Skeletal muscle tissue (tissue), 3 donors: ENCODE measurements at regions not wholly inside any gene's neighbourhood (a gene's known extent, or its start where the extent isn't known, plus 50 kb on each side); places are given as distances from the start of the nearest gene placed in this dataset.

ENCODE experiments used
- H3K27ac ChIP-seq: one replicate; pipeline ENCODE4 v1.7.0; 2013; ENCODE audit warnings: mild to moderate bottlenecking, low read depth, low read length, inconsistent platforms
- H3K27me3 ChIP-seq, 3 donors: one replicate each; pipeline ENCODE4 v1.7.0; 2013; ENCODE audit warnings: low read length in 3 of 3; ENCODE audit not compliant: control insufficient read depth in 3 of 3, insufficient read depth in 3 of 3
- H3K36me3 ChIP-seq, 3 donors: one replicate each; pipeline ENCODE4 v1.7.0; 2013; ENCODE audit warnings: low read length in 3 of 3; ENCODE audit not compliant: control insufficient read depth in 3 of 3, insufficient read depth in 3 of 3
- H3K4me1 ChIP-seq, 3 donors: one replicate each; pipeline ENCODE4 v1.7.0; 2013; ENCODE audit warnings: low read length in 3 of 3, mild to moderate bottlenecking in 3 of 3; ENCODE audit not compliant: control insufficient read depth in 3 of 3, insufficient read depth in 3 of 3
- H3K4me3 ChIP-seq, 3 donors: one replicate each; pipeline ENCODE4 v1.7.0; 2013; ENCODE audit warnings: low read length in 3 of 3
- H3K9ac ChIP-seq, 3 donors: one replicate each; pipeline ENCODE4 v1.7.0; 2013; ENCODE audit warnings: low read length in 3 of 3, mild to moderate bottlenecking in 3 of 3, moderate library complexity in 2 of 3, low read depth in 1 of 3
- H3K9me3 ChIP-seq, 3 donors: one replicate each; pipeline ENCODE4 v1.7.0; 2013; ENCODE audit warnings: low read length in 3 of 3; ENCODE audit not compliant: control insufficient read depth in 3 of 3
- donor health status: Osteomylitis.

GRCh38 chr6:167574431-167575151, 249.7 kb downstream of the TTLL2 start:
- no peaks in the 10 kb centered on the region for H3K36me3 ChIP-seq
- peaks cover 0 to 12% (median 0%) of the 10 kb centered on the region in 3 donors for H3K27me3 ChIP-seq
- no peaks in the 10 kb centered on the region for H3K9me3 ChIP-seq
- H3K4me3 ChIP-seq, result peak overlapping the region in 1 of 3 donors; percentile 45
- H3K27ac ChIP-seq, result peak overlapping the region; percentile 47
- H3K9ac ChIP-seq, result peak overlapping the region in 1 of 3 donors; percentile 62
- peaks cover 15 to 18% (median 17%) of the 10 kb centered on the region in 3 donors for H3K4me1 ChIP-seq

DNA sequence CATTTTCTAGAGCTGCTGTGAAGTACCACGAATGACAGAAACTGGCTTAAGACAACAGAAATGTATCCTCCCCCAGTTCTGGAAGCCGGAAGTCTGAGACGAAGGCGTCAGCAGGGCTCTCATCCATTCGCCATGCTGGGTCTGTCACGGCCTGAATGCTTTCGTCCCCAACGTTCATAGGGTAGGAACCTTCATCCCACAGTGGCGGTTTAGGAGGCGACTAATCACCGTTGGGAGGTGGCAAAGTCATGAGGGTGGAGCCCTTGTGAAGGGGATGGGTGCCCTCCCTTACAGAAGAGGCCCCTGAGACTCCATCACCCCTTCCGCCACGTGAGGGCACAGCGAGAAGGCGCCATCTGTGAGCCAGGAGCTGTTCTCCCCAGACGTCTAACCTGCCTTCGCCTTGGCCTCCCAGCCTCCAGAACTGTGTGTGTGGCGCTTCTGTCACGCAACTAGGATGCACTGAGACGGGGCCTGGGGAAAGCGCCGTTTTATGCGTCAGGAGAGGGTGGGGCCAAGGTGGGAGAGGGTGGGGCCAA, 250.3 kb downstream of the TTLL2 start:
- Histone ChIP-seq H3K9me3 (no peaks in the 10 kb centered on the region), H3K27me3 (peaks cover 0 to 12% (median 0%) of the 10 kb centered on the region in 3 donors), H3K4me3 (peak overlapping the region in 1 of 3 donors; percentile 29), H3K27ac (peak overlapping the region; percentile 47), H3K36me3 (no peaks in the 10 kb centered on the region), H3K9ac (peak overlapping the region in 1 of 3 donors; percentile 62), H3K4me1 (peaks cover 15 to 18% (median 17%) of the 10 kb centered on the region in 3 donors)

DNA sequence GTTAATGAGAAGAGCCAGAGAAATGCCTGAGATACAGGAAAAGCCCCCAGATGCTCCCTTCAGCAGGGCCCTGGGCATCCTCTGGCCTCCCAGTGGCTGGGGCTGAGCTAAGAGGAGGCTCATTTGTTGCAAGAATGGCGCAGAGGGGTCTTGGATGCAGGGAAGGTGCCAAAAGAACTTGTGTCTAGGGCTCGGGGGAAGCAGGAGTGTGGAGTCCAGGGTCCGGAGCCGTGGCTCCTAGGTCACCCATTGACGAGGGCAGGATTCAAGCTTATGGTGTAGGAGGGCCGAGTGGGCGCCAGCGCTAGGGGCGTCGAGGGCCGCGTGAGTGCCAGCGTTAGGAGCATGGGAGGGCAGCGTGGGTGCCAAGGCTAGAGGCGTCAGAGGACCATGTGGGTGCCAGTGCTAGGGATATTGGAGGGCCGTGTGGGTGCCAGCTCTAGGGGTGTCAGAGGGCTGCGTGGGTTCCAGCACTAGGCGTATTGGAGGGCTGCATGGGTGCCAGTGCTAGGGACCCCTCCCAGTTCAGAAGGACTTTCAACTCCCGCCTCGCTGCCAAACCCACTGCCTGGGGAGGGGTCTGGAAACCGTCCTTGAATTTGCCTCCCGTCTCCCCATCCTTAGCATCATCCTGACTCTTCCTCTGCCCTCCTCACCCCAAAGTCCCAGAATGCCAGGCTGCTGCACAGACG, 250.5 kb upstream of the AFDN start:
- Histone ChIP-seq H3K36me3 (no peaks in the 10 kb centered on the region), H3K27ac (no peak overlapping the region)

GRCh38 chr6:167576828-167577503, 249.7 kb upstream of the AFDN start:
- no peaks in the 10 kb centered on the region for H3K9me3 ChIP-seq
- no peak overlapping the region for H3K27ac ChIP-seq
- H3K4me3 ChIP-seq, result no peak overlapping the region
- H3K9ac ChIP-seq, result no peak overlapping the region
- peaks cover 15 to 18% (median 17%) of the 10 kb centered on the region in 3 donors for H3K4me1 ChIP-seq
- H3K36me3 ChIP-seq, result no peaks in the 10 kb centered on the region
- peaks cover 0 to 12% (median 0%) of the 10 kb centered on the region in 3 donors for H3K27me3 ChIP-seq

More for the DNA sequence above, 250.5 kb upstream of the AFDN start:
- H3K4me3 ChIP-seq, result no peak overlapping the region
- peaks cover 0 to 12% (median 0%) of the 10 kb centered on the region in 3 donors for H3K27me3 ChIP-seq
- H3K9me3 ChIP-seq, result no peaks in the 10 kb centered on the region
- no peak overlapping the region for H3K9ac ChIP-seq
- peaks cover 15 to 18% (median 17%) of the 10 kb centered on the region in 3 donors for H3K4me1 ChIP-seq

DNA sequence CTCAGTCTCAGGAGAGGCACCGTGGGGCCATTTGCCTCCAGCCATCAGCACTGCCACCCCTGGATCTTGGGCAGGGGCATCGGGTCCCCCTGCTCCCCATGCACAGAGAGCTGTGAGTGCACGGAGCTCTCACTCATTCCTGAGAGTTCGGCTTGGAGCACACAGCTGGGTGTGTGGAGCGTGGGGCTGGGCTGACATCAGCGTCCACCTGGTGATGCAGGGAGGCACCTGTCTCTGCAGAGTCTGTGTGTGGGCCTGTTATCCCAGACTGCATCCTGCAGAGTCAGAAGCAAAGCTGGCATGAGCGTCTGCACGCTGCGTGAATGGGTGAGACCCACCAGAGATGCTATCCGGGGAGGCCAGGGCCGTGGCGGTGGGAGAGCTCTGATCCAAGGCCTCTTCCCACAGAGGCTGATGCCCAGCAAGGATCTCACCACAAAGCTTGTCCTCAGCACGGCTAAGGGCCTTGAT, 248.8 kb upstream of the AFDN start:
- Histone ChIP-seq H3K9me3 (no peaks in the 10 kb centered on the region), H3K4me3 (no peak overlapping the region), H3K27me3 (peaks cover 0 to 12% (median 0%) of the 10 kb centered on the region in 3 donors), H3K4me1 (peaks cover 11 to 16% (median 14%) of the 10 kb centered on the region in 3 donors), H3K9ac (no peak overlapping the region), H3K27ac (no peak overlapping the region), H3K36me3 (no peaks in the 10 kb centered on the region)

DNA sequence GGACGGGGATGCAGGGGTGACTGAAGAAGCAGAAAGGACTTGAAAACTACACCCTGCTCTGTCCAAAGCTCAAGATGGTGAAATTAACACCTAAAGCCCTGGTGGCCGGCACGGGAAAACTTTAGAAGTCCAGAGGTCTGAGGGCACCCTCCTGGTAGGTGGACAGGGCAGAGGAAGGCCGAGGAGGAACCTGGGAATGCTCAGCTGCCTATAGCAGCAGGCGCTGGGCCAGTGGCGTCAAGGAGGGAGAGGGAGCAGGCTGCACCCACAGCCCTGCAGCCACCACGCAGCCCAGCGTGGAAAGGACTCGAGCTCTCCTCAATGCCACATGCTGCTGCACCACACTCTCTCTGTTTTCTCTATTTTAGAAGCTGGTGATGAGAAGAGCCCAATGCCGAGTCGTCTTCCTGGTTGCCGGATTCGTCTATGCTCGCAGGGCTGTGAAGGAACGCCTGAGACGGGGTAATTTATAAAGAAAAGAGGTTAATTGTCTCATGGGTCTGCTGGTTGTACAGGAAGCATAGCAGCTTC, 248.3 kb upstream of the AFDN start:
- Histone ChIP-seq H3K27me3 (peaks cover 0 to 12% (median 0%) of the 10 kb centered on the region in 3 donors), H3K36me3 (no peaks in the 10 kb centered on the region), H3K4me1 (peaks cover 9 to 11% (median 9%) of the 10 kb centered on the region in 3 donors), H3K9ac (no peak overlapping the region), H3K27ac (no peak overlapping the region), H3K9me3 (no peaks in the 10 kb centered on the region), H3K4me3 (no peak overlapping the region)

DNA sequence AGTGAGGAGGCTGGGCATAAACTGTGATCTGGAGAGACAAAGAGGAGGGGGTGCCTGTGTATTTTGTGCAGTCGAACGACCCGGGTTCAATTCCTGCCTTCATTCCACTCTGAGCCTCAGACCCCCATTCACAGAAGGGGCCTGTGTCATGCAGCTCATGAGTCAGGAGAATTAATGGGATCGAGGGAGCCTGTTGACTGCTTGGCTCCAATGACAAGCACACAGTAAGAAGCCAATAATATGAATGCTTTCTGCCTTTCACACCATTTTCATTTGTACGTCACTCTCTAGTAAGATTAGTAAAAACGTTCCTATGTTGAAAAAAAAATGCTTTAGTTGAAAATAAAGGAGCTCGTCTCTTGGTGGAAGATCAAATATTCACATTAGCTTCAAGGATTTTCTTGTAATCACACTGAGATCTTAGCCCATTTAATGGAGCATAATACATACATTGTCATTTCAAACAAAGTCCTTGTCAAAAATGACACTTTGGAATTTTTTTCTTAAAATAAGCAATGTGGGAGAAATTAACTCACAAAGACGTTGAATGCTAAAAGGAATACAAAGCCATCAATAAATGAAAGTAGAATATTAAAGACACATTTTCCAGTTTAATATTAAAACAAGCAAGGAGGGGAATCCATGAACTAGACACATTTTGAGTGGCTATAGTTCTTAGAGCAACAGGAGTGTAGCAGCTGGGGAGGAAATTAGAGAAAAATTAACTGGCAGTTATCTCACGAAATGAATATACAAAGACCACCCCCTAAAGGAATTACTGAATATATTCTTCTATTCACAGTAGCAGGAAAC, 246.7 kb upstream of the AFDN start:
- peaks cover 2 to 3% (median 3%) of the 10 kb centered on the region in 3 donors for H3K4me1 ChIP-seq
- no peak overlapping the region for H3K27ac ChIP-seq
- H3K36me3 ChIP-seq, result no peaks in the 10 kb centered on the region
- no peak overlapping the region for H3K9ac ChIP-seq
- no peak overlapping the region for H3K4me3 ChIP-seq
- H3K27me3 ChIP-seq, result peaks cover 0 to 12% (median 0%) of the 10 kb centered on the region in 3 donors
- no peaks in the 10 kb centered on the region for H3K9me3 ChIP-seq

DNA sequence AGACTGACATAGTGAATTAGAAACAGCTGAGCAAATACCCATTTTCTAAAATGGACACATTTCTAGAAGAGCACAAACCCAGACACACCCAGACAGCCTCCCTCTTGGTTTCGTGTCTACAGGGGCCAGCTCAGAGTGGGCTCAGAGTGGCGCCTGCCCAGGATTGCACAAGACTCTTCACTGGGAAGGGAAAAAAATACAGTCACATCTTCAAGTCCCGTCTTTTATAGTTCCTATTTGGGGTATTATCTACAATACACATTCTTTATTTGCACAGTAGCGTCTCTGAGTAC, 246.1 kb upstream of the AFDN start:
- Histone ChIP-seq H3K4me3 (no peak overlapping the region), H3K4me1 (peaks cover 0 to 2% (median 0%) of the 10 kb centered on the region in 3 donors), H3K27me3 (peaks cover 0 to 12% (median 0%) of the 10 kb centered on the region in 3 donors), H3K27ac (no peak overlapping the region), H3K36me3 (no peaks in the 10 kb centered on the region), H3K9me3 (no peaks in the 10 kb centered on the region), H3K9ac (no peak overlapping the region)

DNA sequence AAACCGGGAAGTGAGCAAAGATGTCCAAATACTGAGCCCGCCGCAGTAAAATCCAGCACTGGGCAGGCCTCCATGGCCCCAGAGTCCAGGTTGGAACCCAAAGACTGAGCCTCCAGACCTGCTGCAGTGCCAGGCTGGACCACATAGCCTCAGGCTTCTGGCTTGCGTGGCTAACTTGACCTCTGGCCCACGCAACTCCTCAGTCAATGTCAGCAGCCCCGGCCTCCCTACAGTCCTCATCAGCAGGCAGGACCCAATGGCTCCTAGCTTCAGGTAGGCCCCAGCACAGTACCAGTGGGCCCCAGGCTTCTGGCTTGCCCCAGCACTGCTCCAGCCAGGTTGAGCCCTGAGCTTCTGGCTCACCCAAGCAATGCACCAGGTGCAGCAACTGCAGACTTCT, 245.1 kb upstream of the AFDN start:
- Histone ChIP-seq H3K9ac (no peak overlapping the region), H3K4me3 (no peak overlapping the region), H3K27me3 (peaks cover 0 to 4% (median 0%) of the 10 kb centered on the region in 3 donors), H3K4me1 (no peaks in the 10 kb centered on the region), H3K36me3 (no peaks in the 10 kb centered on the region), H3K9me3 (no peaks in the 10 kb centered on the region), H3K27ac (no peak overlapping the region)
